Peyer's patch (tissue), 4 donors: ENCODE measurements at regions not wholly inside any gene's neighbourhood (a gene's known extent, or its start where the extent isn't known, plus 50 kb on each side); places are given as distances from the start of the nearest gene placed in this dataset.

Experiments
- DNase-seq, 3 donors: peaks; one replicate each; pipeline ENCODE4 v3.0.0-alpha.2; 2017 to 2019
- H3K27ac ChIP-seq, 4 donors: fragments of 200-600 bp; sonication (generic); one replicate each; pipeline ENCODE4 v1.5.1; 2016 to 2019
- H3K27me3 ChIP-seq, 2 donors: fragments of 200-600 bp; sonication (generic); one replicate each; pipeline ENCODE4 v1.5.1; 2019
- H3K36me3 ChIP-seq, 3 donors: fragments of 200-600 bp; sonication (generic); one replicate each; pipeline ENCODE4 v1.5.1; 2016 to 2019
- H3K4me1 ChIP-seq, 4 donors: fragments of 200-600 bp; sonication (generic); one replicate each; pipeline ENCODE4 v1.5.1; 2016 to 2019
- H3K4me3 ChIP-seq, 4 donors: fragments of 200-600 bp; sonication (generic); 1 replicate in 3 of 4; 2 replicates in 1 of 4; pipeline ENCODE4 v1.5.1; 2016 to 2019; ENCODE audit warnings: mild to moderate bottlenecking in 1 of 4
- H3K9me3 ChIP-seq, 4 donors: fragments of 200-600 bp; sonication (generic); one replicate each; pipeline ENCODE4 v1.5.1; 2016 to 2019; ENCODE audit warnings: mild to moderate bottlenecking in 1 of 4
- POLR2A ChIP-seq, 2 donors: fragments of 450-650 bp; IDR thresholded peaks; one replicate each; pipeline ENCODE4 v1.5.1; 2017; ENCODE audit warnings: antibody characterized with exemption in 2 of 2, mild to moderate bottlenecking in 2 of 2, moderate library complexity in 2 of 2
- TF ChIP-seq, protein P1 (sequence below), 6 experiments: fragments of 450-650 bp in 4 of 6; fragments of 200-600 bp in 2 of 6; sonication (generic) in 1 of 6; IDR thresholded peaks; one replicate each; pipeline ENCODE4 v1.5.1; 2017 to 2019; ENCODE audit warnings: antibody characterized with exemption in 6 of 6, mild to moderate bottlenecking in 3 of 6, moderate library complexity in 1 of 6

DNA sequence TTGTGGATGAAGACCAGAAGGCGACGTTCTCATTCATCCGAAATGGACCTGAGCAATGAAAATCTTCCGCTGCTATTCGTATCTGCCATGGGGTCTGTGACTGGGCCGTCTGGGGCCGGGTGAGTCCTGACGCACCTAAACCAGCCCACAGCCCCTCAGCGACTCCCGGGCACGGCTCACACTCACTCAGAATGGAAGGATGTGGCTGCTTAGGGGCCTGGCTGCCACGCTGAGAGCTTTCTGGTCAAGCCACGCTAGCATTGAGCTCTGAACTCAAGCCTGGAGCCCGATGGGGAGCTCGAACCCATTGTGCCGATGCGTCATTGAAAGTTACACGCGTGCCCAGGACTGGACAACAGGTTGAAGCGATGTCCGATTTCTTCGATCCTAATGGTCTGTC is 97.8 kb downstream of the MRPL36 start:
- H3K27me3 ChIP-seq = no peaks in the 10 kb centered on the region
- TF ChIP-seq, protein P1, sequence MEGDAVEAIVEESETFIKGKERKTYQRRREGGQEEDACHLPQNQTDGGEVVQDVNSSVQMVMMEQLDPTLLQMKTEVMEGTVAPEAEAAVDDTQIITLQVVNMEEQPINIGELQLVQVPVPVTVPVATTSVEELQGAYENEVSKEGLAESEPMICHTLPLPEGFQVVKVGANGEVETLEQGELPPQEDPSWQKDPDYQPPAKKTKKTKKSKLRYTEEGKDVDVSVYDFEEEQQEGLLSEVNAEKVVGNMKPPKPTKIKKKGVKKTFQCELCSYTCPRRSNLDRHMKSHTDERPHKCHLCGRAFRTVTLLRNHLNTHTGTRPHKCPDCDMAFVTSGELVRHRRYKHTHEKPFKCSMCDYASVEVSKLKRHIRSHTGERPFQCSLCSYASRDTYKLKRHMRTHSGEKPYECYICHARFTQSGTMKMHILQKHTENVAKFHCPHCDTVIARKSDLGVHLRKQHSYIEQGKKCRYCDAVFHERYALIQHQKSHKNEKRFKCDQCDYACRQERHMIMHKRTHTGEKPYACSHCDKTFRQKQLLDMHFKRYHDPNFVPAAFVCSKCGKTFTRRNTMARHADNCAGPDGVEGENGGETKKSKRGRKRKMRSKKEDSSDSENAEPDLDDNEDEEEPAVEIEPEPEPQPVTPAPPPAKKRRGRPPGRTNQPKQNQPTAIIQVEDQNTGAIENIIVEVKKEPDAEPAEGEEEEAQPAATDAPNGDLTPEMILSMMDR (IDR thresholded peaks at IDR 0.05) = no peak
- no peak for TF ChIP-seq POLR2A (IDR thresholded peaks at IDR 0.05)
- H3K4me1 ChIP-seq = no peaks in the 10 kb centered on the region
- H3K27ac ChIP-seq = no peak overlapping the region
- H3K36me3 ChIP-seq = no peaks in the 10 kb centered on the region
- DNase-seq = no peak
- H3K9me3 ChIP-seq = no peaks in the 10 kb centered on the region
- no peak overlapping the region for H3K4me3 ChIP-seq

DNA sequence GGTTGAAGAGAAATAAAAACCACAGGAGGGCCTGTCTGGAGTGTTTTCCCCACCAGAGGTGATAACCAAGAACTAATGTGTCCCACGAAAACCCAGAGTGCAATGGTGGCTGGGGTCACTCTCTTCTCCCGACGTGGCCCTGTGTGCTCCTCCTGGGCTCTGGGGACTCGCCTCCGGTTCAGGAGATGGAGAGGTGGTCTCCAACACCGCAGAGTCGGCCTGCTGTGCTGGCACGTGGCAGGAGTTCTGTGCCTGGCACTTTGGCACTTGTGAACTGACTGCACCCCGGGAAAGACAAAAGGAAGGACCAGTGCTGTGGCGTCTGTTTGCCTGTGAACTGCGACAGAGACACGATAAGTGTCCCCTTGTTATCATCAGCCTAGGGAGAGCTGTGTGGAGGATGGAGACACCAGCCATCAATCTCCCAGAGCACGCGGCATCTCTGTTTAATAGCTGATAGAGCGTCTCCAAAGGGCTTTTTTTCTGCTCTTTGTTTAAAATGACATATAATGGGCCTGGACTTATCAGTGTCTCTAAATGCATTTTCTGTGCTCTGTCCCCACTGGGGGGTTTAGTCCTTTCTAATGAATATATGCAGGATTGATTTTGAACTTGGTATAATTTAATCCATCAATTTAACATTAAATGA is 98.3 kb downstream of the MRPL36 start:
- Histone ChIP-seq H3K27me3 (no peaks in the 10 kb centered on the region), H3K36me3 (no peaks in the 10 kb centered on the region), H3K9me3 (no peaks in the 10 kb centered on the region), H3K4me1 (no peaks in the 10 kb centered on the region), H3K27ac (no peak overlapping the region), H3K4me3 (no peak overlapping the region)
- DNase-seq = no peak
- TF ChIP-seq POLR2A (IDR thresholded peaks at IDR 0.05) = no peak

DNA sequence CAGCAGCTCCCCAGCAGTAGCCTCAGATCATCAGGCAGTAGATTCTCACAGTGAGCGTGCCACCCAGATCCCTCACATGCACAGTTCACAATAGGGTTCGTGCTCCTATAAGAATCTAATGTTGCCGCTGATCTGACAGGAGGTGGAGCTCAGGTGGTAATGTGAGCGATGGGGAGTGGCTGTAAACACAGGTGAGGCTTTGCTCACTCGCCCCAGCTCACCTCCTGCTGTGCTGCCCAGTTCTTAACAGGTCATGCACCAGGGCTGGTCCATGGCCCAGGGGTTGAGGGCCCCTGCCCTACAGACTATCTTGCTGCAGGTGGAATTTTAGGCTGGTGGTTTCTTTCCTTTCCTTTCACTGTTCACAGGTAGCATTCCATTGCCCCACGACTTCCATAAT is 100.2 kb downstream of the MRPL36 start:
- TF ChIP-seq, protein P1 (IDR thresholded peaks at IDR 0.05) = no peak
- no peak for TF ChIP-seq POLR2A (IDR thresholded peaks at IDR 0.05)
- H3K27me3 ChIP-seq = no peaks in the 10 kb centered on the region
- DNase-seq = no peak
- no peak overlapping the region for H3K27ac ChIP-seq
- no peak overlapping the region for H3K4me3 ChIP-seq
- H3K4me1 ChIP-seq = no peaks in the 10 kb centered on the region
- no peaks in the 10 kb centered on the region for H3K36me3 ChIP-seq
- no peaks in the 10 kb centered on the region for H3K9me3 ChIP-seq

DNA sequence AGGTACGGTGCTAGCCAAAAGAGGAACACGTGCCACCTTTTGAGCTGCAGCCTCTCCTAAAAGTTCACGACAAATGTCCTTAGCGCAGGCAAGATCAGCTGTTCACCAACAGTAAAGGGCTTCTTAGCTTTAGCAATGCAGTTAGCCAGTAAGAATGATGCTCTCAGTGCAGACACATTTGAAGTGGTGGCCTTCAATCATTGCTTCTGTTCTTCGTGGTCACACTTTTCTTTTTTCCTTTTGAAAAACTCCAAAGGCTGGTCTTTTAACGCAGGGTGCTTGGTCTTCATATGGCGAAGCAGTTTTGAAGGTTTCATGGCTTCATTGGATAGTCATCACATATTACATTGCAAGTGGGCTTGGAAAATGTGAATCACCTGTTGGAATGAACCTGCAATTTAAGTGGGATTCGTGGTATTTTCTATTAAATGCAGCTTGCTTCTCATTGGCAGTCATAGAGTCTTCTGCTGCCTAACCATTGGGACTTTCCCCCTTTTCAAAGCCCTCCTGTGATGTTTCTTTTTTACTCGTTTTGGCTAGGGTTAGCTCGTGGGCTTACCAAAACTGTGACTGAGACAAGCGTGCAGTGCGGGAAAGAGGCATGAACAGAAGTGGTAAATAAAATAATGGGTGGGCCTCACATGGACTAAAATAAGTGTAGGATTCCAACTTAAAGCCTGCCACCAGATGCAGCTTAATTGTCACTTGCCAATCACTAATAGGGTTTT is 100.9 kb downstream of the MRPL36 start:
- Histone ChIP-seq H3K36me3 (no peaks in the 10 kb centered on the region), H3K9me3 (no peaks in the 10 kb centered on the region), H3K4me1 (no peaks in the 10 kb centered on the region), H3K4me3 (no peak overlapping the region), H3K27ac (no peak overlapping the region), H3K27me3 (no peaks in the 10 kb centered on the region)
- TF ChIP-seq POLR2A (IDR thresholded peaks at IDR 0.05) = no peak
- TF ChIP-seq, protein P1 (IDR thresholded peaks at IDR 0.05) = no peak
- DNase-seq = no peak

DNA sequence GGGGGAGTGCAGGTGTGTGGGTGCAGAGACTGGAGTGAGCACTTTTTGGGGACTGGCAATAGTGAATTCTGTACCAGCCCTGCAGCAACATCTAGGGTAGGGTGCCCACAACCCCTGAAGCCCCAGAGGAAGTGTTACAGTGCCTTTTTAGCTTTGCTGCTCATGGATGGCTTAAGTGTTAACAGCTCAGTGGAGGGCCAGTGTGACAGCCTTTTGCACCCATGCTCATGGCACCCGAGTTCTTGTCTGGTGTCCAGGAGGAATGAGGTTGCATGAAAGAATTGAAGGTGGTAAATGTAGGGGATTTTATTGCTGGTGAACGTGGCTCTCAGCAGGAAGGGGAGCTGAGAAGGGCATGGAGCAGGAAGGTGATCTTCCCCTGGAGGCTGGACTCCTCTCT is 107.3 kb downstream of the MRPL36 start:
- TF ChIP-seq, protein P1 (IDR thresholded peaks at IDR 0.05) = no peak
- no peak for TF ChIP-seq POLR2A (IDR thresholded peaks at IDR 0.05)
- Histone ChIP-seq H3K27ac (no peak overlapping the region), H3K4me3 (no peak overlapping the region), H3K36me3 (no peaks in the 10 kb centered on the region), H3K4me1 (no peaks in the 10 kb centered on the region), H3K9me3 (no peaks in the 10 kb centered on the region), H3K27me3 (no peaks in the 10 kb centered on the region)
- no peak for DNase-seq

DNA sequence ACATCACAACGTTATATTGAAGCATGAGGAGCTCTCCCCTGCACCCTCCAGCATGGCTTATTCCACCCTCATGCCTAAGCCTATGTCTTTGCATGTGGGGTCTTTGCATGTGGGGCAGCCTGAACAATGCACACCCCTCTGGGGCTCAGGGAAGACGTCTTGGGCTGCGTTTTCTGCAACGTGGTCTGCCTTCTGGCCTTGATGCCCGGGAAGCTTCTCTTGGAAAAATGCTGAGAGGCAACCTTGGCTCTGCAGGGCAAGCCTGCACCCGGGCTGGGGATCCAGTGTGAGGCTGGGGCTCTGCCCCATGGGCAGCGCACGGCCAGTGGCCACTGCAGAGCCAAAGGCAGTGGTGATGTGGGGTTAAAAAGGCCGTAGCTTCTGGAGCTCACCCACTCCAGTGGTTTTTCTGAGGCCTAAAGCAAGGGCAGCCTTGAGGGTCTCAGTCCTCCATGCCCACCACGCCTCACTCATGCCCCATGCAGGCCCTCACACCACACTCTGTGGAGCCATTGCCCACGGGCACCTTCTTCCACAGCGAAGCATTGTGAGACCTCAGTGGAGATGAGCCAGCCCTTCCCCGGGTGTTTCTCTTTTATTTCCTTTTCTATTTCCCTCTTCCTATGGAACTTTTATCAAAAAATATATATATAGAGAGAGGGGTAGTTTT is 112.2 kb downstream of the MRPL36 start:
- Histone ChIP-seq H3K4me3 (no peak overlapping the region), H3K36me3 (no peaks in the 10 kb centered on the region), H3K9me3 (no peaks in the 10 kb centered on the region), H3K27me3 (no peaks in the 10 kb centered on the region), H3K27ac (no peak overlapping the region), H3K4me1 (no peaks in the 10 kb centered on the region)
- TF ChIP-seq POLR2A (IDR thresholded peaks at IDR 0.05) = no peak
- TF ChIP-seq, protein P1 (IDR thresholded peaks at IDR 0.05) = no peak
- DNase-seq = peak in 1 of 3 donors; percentile 9
